ENCODE measurements at regions not wholly inside any gene's neighbourhood (a gene's known extent, or its start where the extent isn't known, plus 50 kb on each side); places are given as distances from the start of the nearest gene placed in this dataset.
"Not testable (repeated sequence)": the region's sequence is repeated elsewhere in the genome, so short reads cannot be mapped to it uniquely, and the experiment has no call there.

DNA sequence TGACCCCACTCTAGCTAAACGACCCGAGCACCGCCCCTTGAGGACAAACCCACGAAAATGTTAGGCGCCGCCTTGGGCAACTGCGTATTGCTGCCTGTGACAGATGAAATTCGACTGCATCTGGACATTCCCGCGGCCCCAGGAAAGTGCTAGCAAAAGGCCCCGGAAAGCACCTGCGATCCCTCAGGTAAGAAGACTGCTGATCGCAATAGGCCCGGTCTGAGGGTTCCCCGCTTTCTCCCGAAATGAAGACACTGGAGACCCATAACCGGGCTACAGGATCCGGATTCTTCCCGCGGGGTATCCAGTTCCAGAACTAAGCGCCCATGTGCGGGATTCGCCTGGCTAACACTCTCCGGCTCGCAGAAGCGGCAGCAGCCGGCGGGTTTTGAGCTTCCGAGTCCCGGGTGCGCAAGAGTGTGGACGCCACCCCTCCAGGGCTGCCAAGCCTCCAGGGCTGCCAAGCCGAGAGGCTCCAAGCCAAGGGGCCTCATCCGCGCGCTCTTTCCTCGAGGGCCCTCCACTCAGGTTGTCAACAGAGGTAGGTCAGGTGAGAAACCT lies 157.9 kb upstream of the NBPF11 start:
- no peak for DNase-seq

DNA sequence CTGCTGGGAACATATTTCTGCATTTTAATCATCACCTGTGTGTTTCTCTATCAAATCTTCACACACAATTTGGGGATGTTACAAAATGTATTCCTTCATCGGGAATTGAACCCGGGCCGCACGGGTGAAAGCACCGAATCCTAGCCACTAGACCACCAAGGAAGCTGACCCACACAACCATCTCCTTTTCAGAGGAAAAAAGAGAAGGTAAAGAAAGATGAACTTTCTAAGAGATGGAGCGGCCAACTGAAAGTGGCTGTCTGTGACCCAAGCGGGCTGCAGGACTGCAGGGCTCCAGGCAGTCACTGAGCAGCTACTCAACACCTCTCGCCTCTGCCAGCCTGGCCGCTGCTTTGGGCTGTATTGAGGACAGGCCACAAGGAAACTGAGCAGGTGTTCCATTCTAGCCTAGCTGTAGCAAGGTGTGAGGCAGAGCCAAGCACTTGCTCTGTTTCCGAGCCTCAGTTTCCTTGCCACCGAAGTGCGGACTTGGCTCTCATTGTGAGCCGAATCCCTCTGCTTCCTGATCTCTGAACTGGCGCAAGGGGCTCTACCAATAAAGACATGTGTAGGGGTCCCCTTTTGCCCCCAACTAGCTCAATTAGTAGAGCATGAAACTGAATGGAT lies 156.9 kb upstream of the NBPF11 start:
- DNase-seq = no peak

DNA sequence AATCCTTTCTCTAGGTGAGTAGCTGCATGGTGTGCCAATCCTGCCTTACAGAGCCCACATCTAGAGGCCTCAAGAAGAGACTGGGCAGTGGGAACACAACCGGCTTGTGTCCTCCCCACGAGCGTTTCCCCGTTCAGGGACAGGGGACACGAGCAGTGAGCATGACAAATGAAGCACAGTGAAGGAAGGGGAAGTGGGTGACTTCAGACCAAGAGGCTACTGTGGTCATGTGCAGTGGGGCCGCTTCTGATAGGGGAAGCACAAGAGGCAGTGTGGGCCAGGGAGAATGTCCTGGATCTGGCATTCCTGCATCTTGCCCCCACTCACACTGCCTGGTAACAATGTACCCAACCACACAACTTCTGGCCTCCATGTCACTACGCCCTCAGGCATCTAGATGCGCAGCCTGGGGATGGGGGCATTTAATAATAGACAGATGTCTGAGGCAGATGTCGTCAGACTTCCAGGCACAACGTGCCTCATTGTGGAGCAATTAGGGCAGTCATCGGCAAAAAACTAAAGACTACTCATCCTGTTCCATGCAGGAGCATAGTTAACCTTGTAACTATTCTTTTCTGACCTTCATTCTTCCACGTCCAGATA lies 155.6 kb upstream of the NBPF11 start:
- no peak for DNase-seq

DNA sequence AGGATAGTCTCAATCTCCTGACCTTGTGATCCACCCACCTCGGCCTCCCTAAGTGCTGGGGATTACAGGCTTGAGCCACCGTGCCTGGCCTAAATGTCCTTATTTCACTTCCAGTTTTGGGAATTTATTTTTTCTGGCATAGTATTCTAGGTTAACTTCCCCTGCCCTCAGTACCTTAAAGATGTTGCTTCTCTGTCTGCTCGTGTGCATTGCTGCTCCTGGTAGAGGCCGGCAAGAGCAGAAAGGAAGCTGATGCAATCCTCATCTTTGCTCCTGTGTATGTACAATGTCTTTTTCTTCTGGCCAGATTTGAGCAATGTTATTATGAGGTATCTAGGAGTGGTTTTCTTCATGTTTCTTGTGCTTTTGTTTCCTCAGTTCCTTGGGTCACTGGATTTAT lies 152.9 kb upstream of the NBPF11 start:
- DNase-seq = not testable (repeated sequence)

DNA sequence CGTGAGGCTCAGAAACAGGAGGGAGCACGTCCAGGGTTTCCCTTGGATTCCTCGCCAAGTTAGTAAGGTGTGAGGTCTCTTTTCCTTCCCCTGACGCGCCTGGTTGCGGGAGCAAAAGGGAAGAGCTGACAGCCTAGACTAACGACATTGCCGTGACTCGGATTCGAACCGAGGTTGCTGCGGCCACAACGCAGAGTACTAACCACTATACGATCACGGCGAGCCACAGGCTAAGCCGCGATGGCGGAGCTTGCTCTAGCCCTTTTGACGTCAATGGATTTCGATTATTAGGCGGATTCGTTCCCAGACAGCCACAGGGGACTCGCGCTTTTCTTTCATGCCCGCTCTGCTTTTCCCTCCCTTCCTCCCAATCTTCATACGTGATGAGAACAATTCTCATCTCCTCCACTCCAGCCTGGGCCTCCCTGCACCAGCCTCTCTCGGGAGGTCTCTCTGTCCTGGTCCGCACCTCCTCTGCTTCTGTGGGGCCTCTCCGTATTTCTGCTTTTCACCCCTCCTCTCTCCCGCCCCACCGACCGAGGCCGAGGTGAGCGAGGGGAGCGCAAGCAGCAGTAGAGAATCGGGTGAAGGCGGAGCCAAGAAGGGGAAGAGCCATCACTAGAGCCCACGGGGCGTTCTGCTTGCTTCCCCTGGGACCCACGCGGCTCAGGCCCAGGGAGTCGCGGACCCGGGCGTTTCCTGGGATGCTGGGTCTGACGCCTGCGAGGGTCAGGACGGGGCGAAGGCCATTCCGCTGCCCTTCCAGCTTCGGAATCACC lies 150.7 kb upstream of the NBPF11 start:
- not testable (repeated sequence) for DNase-seq

DNA sequence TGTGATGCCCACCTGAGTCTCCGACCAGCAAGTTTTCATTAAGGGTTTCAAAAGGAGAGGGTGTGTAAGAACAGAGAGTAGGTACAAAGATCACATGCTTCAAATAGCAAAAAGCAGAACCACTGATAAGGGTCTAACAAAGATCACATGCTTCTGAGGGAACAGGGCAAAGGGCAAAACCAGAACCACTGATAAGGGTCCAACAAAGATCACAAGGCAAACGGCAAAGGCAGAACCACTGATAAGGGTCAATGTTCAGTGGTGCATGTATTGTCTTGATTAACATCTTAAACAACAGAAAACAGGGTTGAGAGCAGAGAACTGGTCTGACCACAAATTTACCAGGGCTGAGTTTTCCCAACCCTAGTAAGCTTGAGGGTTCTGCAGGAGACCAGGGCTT lies 145.8 kb upstream of the NBPF11 start:
- DNase-seq = not testable (repeated sequence)

DNA sequence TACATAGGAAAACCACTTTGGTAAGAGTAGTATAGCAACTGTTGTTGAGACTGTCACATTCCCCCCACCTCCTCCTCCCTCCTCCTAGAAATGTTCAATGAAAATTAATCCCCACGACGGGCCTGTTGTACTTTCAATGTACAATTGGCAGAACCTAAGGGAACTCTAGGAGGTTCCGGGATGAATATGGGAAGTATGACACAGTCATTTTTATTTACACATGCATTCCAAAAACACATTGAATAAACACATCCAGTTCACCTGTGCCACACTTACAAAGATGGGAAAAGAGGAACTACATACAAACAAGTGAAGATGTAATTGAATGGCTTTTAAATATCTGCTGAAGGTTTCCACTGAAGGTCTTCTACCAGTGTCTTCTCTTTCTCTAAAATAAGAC lies 144.4 kb upstream of the NBPF11 start:
- no peak for DNase-seq

DNA sequence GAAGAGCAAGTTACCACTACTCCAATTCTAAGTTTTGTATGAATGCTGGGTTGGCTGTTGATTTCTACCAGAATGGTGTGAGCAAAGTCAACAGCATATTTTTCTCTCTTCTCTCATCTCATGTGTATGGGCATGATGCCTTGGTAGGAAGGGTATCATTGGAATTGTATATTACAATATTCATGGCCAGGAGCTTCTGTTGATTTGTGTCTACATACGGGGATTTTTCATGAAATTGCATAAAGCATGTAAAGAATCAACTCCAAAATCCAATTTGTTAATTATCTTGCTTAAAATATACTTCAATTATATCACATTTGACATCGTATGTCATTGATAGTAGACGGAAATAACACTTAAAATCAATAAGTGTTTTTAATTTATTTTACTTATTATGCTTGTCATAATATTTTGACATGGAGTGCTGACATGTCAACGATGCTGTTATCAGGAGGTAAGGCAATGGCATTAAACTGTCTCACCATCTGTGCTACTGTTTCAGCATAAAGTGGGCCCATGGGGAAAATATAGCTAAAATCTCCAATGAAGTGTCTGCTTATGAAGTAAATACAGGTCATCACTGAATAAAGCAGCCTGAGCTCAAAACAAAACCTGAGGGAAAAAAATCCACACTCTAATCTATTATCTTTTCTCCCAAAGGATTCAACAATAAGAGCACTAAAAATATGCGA lies 142.2 kb upstream of the NBPF11 start:
- DNase-seq = no peak

DNA sequence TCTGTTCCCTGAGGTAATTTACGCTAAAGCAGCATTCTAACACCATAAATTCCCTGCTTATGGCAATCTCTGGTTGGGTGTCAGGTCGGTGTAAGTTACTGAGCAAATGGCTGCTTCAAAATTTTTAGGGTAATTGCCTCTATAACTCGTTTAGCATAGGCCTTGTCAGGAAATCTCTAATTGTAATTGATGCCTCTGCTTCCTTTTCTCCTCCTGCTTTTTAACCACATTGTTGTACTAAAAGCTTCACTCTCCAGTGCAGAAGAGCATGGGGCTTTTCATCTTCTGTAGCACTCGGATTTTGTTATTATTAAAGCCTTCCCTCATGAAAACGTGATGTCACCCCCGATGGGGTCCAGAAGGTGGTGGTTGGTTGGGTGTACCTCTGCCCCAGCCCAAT lies 141.6 kb upstream of the NBPF11 start:
- no peak for DNase-seq

DNA sequence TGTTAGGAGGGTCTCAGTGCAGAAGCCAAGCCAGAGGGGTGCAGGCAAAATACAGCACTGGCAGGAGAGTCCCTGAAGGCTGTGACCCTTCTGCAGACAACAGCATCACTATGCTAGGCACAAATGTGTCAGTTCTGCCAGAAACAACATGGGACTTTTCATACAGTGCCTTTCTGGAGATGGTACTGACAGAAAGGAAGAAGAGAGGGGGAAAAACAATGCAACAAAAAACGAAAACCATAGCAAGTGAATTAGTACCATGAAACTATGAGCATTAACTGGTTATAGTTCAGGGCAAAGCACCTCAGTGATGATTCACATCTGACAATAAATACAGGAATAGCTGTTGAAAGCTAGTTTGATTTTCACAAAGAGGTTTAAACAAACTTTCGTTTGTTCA lies 140.8 kb upstream of the NBPF11 start:
- DNase-seq = no peak

DNA sequence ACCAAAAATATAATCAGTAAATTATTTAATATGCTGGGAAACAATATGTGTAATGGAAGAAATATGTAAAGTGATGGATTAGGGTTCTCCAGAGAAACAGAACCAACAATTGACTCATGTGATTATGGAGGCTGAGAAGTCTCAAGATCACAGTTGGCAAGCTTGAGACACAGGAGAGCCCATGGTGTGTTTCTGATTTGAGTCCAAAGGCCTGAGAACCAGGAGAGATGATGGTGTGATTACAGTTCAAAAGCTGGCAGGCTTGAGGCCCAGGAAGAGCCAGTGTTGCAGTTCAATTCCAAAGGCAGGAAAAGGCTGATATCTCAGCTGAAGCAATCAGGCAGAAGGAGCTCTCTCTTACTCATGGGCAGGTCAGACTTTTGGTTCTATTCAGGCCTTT lies 138.8 kb upstream of the NBPF11 start:
- no peak for DNase-seq

DNA sequence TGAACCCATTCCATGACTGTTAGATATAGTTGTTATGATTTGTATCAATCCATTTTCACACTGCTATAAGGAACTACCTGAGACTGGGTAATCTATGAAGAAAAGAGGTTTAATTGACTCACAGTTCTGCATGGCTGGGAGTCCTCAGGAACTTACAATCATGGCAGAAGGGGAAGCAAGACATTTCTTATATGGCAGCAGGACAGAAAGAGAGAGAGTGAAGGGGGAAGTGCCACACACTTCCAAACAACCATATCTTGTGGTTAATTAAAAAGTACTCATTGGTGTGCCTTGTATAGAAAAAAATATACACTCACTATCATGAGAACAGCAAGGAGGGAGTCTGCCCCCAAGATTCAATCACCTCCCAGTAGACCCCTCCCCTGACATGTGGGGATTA lies 137.6 kb upstream of the NBPF11 start:
- no peak for DNase-seq

DNA sequence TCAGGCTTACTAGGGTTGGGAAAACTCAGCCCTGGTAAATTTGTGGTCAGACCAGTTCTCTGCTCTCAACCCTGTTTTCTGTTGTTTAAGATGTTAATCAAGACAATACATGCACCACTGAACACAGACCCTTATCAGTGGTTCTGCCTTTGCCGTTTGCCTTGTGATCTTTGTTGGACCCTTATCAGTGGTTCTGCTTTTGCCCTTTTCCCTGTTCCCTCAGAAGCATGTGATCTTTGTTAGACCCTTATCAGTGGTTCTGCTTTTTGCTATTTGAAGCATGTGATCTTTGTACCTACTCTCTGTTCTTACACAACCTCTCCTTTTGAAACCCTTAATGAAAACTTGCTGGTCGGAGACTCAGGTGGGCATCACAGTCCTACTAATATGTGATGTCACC lies 133.9 kb upstream of the NBPF11 start:
- DNase-seq = not testable (repeated sequence)

DNA sequence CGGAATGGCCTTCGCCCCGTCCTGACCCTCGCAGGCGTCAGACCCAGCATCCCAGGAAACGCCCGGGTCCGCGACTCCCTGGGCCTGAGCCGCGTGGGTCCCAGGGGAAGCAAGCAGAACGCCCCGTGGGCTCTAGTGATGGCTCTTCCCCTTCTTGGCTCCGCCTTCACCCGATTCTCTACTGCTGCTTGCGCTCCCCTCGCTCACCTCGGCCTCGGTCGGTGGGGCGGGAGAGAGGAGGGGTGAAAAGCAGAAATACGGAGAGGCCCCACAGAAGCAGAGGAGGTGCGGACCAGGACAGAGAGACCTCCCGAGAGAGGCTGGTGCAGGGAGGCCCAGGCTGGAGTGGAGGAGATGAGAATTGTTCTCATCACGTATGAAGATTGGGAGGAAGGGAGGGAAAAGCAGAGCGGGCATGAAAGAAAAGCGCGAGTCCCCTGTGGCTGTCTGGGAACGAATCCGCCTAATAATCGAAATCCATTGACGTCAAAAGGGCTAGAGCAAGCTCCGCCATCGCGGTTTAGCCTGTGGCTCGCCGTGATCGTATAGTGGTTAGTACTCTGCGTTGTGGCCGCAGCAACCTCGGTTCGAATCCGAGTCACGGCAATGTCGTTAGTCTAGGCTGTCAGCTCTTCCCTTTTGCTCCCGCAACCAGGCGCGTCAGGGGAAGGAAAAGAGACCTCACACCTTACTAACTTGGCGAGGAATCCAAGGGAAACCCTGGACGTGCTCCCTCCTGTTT lies 128.9 kb upstream of the NBPF11 start:
- not testable (repeated sequence) for DNase-seq

DNA sequence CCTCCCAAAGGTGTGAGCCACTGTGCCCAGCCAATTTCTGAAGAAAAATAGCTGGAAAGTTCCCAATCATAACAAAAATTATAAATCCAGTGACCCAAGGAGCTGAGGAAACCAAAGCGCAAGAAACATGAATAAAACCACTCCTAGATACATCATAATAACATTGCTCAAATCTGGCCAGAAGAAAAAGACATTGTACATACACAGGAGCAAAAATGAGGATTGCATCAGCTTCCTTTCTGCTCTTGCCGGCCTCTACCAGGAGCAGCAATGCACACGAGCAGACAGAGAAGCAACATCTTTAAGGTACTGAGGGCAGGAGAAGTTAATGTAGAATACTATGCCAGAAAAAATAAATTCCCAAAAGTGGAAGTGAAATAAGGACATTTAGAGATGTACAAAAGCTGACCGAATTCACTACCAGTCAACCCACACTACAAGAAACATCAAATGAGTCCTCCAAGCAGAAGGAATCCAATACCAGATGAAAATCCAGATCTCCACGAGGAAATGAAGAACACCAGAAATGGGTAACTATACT lies 127.0 kb upstream of the NBPF11 start:
- DNase-seq = not testable (repeated sequence)

DNA sequence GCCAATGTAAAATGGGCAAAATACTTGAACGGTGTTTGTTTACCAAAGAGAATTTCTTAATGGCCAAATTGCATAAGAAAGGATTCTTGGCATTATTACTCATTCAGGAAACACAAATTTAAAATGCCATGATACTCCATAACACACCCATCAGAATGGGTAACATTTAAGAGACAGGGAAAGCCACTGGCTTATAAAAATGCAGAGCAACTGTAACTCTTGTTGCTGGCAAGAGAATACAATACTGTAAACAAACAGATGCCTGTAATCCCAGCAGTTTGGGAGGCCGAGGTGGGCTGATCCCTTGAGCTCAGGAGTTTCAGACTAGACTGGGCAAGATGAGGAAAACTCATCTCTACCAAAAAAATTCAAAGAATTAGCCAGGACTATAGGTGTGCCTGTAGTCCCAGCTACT lies 125.8 kb upstream of the NBPF11 start:
- not testable (repeated sequence) for DNase-seq

DNA sequence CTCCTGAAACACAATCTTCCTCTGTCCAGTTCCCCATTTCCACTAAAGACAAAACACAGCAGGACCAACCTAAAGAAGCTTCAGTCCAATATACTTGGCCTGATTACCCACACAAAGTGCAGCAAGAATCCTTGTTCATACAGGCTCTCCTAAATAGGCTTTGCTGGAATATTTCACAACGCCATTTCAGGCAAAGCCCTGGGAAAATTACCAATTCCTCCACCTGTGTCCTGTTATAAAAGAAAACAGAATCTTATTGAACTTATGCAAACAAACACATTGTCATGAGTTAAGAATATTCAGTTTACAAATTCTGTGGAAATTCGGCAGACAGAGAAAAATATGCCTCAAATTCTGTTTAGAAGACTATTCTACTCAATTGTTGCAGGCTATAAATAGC lies 115.0 kb upstream of the NBPF11 start:
- DNase-seq = not testable (repeated sequence)

DNA sequence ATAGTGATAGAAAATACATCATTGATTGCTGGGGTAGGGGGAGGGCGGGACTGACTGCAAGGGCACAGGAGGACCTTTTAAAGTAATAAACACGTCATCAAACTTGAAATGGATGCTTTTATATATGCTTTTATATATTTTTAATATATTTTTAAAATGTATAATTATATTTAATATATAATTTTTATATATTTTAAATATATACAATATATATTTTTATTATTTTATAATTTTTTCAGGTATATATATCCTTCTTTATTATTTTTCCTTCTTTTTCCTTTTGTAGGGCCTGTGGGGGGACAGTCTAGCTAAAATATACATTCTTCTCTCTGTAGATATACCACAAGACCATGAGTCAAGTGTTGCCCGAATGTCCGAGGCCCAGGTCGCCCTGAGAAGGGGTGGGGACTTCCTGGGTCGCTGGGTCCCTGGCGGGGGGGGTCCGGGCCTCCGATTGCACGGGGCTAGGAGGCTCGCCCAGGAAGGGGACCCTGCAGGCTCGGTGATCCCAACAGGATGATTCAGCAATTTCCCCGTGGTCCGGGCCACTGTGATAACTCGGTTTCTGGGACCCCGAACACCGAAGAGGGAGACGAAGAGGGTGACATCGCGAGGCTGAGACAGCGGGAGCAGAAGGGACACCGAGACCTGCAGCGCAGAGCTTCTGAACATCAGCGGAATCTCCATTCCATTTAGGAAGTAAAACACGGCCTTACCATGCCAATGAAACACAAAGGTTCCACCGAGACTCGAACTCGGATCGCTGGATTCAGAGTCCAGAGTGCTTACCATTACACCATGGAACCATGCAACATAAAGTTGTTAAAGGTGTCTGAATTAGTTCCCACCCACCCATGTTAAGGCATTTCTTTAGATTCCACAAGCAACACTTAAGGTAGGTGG lies 112.5 kb upstream of the NBPF11 start:
- no peak for DNase-seq

DNA sequence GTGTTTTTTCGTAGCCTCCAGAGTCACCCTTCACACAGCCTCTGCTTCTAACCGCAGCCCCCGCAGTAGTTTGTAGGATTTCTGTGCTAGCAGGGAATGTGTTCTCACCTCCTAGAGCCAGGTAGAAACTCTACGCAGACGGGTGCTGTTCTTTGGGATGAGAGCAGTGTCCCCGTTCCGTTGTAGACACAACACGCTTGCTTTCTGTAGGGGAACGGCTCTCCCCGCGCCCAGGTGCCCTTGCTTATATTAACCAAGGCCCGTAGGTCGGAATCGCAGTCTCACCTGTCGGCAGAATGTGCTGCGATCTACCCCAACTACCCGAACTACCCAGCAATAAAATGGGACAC lies 111.8 kb upstream of the NBPF11 start:
- no peak for DNase-seq

DNA sequence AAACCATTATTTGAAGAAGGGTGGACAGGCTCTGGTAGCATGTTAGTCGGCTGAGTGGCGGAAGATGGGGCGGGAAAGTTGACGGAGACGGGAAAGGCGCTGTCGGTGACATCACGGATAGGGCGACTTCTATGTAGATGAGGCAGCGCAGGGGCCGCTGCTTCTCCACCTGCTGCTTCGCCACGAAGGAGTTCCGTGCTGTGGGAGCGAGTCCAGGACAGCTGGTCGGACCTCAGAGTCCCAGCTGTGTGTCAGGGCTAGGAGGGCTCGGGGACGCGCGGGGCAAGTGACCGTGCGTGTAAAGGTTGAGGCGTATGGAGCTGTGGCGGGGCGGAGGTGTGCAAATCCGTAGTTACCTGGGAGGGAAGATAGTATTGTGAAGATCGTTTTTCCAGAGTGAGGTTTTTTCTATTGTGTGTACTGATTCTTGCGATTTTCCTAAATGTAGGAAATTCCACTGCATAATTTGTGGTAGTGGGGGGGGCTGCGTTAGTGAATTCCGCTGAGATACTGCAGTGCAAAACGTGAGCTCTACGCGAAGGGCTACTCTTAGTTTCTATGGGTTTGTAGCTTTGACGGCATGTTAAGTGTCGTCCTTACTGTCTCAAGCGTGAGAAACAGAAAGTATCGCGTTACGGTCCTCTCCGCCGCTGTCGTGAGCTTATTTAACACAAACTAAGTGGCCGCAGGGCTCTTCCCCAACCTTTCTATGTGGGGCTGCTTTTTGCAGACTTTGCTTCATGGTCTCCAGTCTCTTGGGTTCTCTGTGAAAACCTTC lies 111.2 kb upstream of the NBPF11 start:
- no peak for DNase-seq
